GM21529 (cell line): ENCODE measurements at regions not wholly inside any gene's neighbourhood (a gene's known extent, or its start where the extent isn't known, plus 50 kb on each side); places are given as distances from the start of the nearest gene placed in this dataset.

ENCODE experiments used
- ATAC-seq: cut with Tn5 transposase; IDR thresholded peaks from one replicate; pipeline ENCODE4 v1.9.1; 2021; ENCODE audit not compliant: unreplicated experiment

- no peak for ATAC-seq
Observed at GRCh38 chr3:186487819-186488218, 56.4 kb downstream of the CRYGS start.

GRCh38 chr3:186487037-186487436 is 57.1 kb downstream of the CRYGS start:
- no peak for ATAC-seq

- ATAC-seq, result no peak
Observed at GRCh38 chr3:186483611-186484340, 60.4 kb downstream of the CRYGS start.

GRCh38 chr3:186481526-186481925 is 62.7 kb downstream of the CRYGS start:
- no peak for ATAC-seq

GRCh38 chr3:186477876-186478275 is 66.3 kb downstream of the CRYGS start:
- no peak for ATAC-seq

- ATAC-seq, result no peak
Observed at GRCh38 chr3:186477033-186477432, 67.1 kb downstream of the CRYGS start.

- ATAC-seq, result no peak
Observed at GRCh38 chr3:186476541-186476940, 67.6 kb downstream of the CRYGS start.

GRCh38 chr3:186476044-186476468 is 68.1 kb downstream of the CRYGS start:
- ATAC-seq, result no peak

- no peak for ATAC-seq
Observed at GRCh38 chr3:186473166-186473565, 71.0 kb downstream of the CRYGS start.

GRCh38 chr3:186472456-186473008 is 71.6 kb downstream of the CRYGS start:
- no peak for ATAC-seq

GRCh38 chr3:186471771-186472170 is 72.4 kb downstream of the CRYGS start:
- no peak for ATAC-seq

- no peak for ATAC-seq
Observed at GRCh38 chr3:186469525-186469924, 74.7 kb downstream of the CRYGS start.

GRCh38 chr3:186467969-186468368 is 76.2 kb downstream of the CRYGS start:
- ATAC-seq, result no peak

GRCh38 chr3:186466391-186466974 is 77.7 kb downstream of the CRYGS start:
- no peak for ATAC-seq

GRCh38 chr3:186465508-186465907 is 78.7 kb downstream of the CRYGS start:
- ATAC-seq, result no peak

GRCh38 chr3:186464424-186465093 is 79.6 kb downstream of the CRYGS start:
- no peak for ATAC-seq

GRCh38 chr3:186461141-186461540 is 83.0 kb downstream of the CRYGS start:
- no peak for ATAC-seq

- no peak for ATAC-seq
Observed at GRCh38 chr3:186459108-186459467, 85.1 kb downstream of the CRYGS start.

GRCh38 chr3:186458306-186459107 is 85.7 kb downstream of the CRYGS start:
- ATAC-seq, result no peak

GRCh38 chr3:186457236-186457635 is 86.9 kb downstream of the CRYGS start:
- no peak for ATAC-seq

GRCh38 chr3:186456731-186457191 is 87.4 kb downstream of the CRYGS start:
- no peak for ATAC-seq
